Neural cell (in vitro differentiated cells): ENCODE measurements at regions not wholly inside any gene's neighbourhood (a gene's known extent, or its start where the extent isn't known, plus 50 kb on each side); places are given as distances from the start of the nearest gene placed in this dataset.

Source experiments
- H2AFZ ChIP-seq: fragments of 200-600, 300-800 bp; sonication (generic), shearing (Covaris generic); 2 replicates; pipeline ENCODE4 v1.6.0; 2014; ENCODE audit warnings: low read depth, mild to moderate bottlenecking, antibody characterized with exemption, low read length, moderate library complexity
- H3F3A ChIP-seq: fragments of 200-600 bp; shearing (Covaris generic); 2 replicates; pipeline ENCODE4 v1.6.1; 2016; ENCODE audit warnings: mild to moderate bottlenecking, moderate library complexity, mixed read lengths, antibody characterized with exemption, low read length; ENCODE audit not compliant: insufficient read depth, poor library complexity, severe bottlenecking
- H3K27ac ChIP-seq: fragments of 200-600, 300-800 bp; sonication (generic), shearing (Covaris generic); 2 replicates; pipeline ENCODE4 v1.5.1; 2014; ENCODE audit warnings: mild to moderate bottlenecking, low read length, moderate library complexity
- H3K27me3 ChIP-seq: fragments of 300-800, 200-600 bp; sonication (generic), shearing (Covaris generic); 2 replicates; pipeline ENCODE4 v1.6.0; 2014; ENCODE audit warnings: mild to moderate bottlenecking, low read depth, low read length, moderate library complexity; ENCODE audit not compliant: insufficient read depth
- H3K36me3 ChIP-seq: fragments of 300-800, 200-600 bp; sonication (generic), shearing (Covaris generic); 2 replicates; pipeline ENCODE4 v1.5.1; 2014; ENCODE audit warnings: mild to moderate bottlenecking, antibody characterized with exemption, low read length, moderate library complexity; ENCODE audit not compliant: insufficient read depth
- H3K4me2 ChIP-seq: fragments of 300-800, 200-600 bp; sonication (generic), shearing (Covaris generic); 2 replicates; pipeline ENCODE4 v1.6.0; 2014; ENCODE audit warnings: mild to moderate bottlenecking, low read length
- H3K4me3 ChIP-seq: fragments of 300-800, 200-600 bp; sonication (generic), shearing (Covaris generic); 2 replicates; pipeline ENCODE4 v1.5.1; 2014; ENCODE audit warnings: mild to moderate bottlenecking, low read length, moderate library complexity
- H3K79me2 ChIP-seq: fragments of 200-600 bp; shearing (Covaris generic); replicated peaks from 2 replicates; pipeline ENCODE4 v1.6.0; 2014; ENCODE audit warnings: mild to moderate bottlenecking, low read length, moderate library complexity; ENCODE audit not compliant: insufficient read depth
- H3K9ac ChIP-seq: fragments of 300-800, 200-600 bp; sonication (generic), shearing (Covaris generic); 2 replicates; pipeline ENCODE4 v1.6.1; 2016; ENCODE audit warnings: mild to moderate bottlenecking, low read length, mixed read lengths
- H3K9me2 ChIP-seq: fragments of 200-600 bp; shearing (Covaris generic); 2 replicates; pipeline ENCODE4 v1.6.1; 2016; ENCODE audit warnings: mild to moderate bottlenecking, low read length, mixed read lengths; ENCODE audit not compliant: insufficient read depth
- H3K9me3 ChIP-seq: fragments of 200-600, 300-800 bp; sonication (generic), shearing (Covaris generic); 2 replicates; pipeline ENCODE4 v1.6.1; 2016; ENCODE audit warnings: mild to moderate bottlenecking, mixed run types, low read length, moderate library complexity, mixed read lengths
- H4K20me1 ChIP-seq: fragments of 200-600 bp; shearing (Covaris generic); 2 replicates; pipeline ENCODE4 v1.6.1; 2016; ENCODE audit warnings: mild to moderate bottlenecking, mixed run types; ENCODE audit not compliant: insufficient read depth
- CTCF ChIP-seq: fragments of 450-650 bp; IDR thresholded peaks from 2 replicates; pipeline ENCODE4 v1.5.1; 2014; ENCODE audit warnings: antibody characterized with exemption, mild to moderate bottlenecking, moderate library complexity; ENCODE audit not compliant: poor library complexity, severe bottlenecking
- EP300 ChIP-seq: fragments of 450-650 bp; conservative IDR thresholded peaks from 2 replicates; pipeline ENCODE4 v1.6.1; 2014; ENCODE audit warnings: antibody characterized with exemption, mild to moderate bottlenecking, moderate library complexity; ENCODE audit not compliant: poor library complexity, severe bottlenecking
- EZH2 ChIP-seq: fragments of 200-600, 300-800 bp; shearing (Covaris generic), sonication (generic); IDR thresholded peaks from 2 replicates; pipeline ENCODE4 v1.6.1; 2014; ENCODE audit warnings: antibody characterized with exemption, low read length, borderline replicate concordance, mild to moderate bottlenecking; ENCODE audit not compliant: insufficient read depth, poor library complexity, severe bottlenecking
- MXI1 ChIP-seq: fragments of 450-650 bp; conservative IDR thresholded peaks from 2 replicates; pipeline ENCODE4 v1.6.1; 2014; ENCODE audit warnings: antibody characterized with exemption, mild to moderate bottlenecking; ENCODE audit not compliant: poor library complexity, severe bottlenecking
- POLR2AphosphoS5 ChIP-seq: IDR thresholded peaks from 2 replicates; pipeline ENCODE4 v1.6.1; 2012
- RAD21 ChIP-seq: fragments of 450-650 bp; conservative IDR thresholded peaks from 2 replicates; pipeline ENCODE4 v1.6.1; 2014; ENCODE audit warnings: antibody characterized with exemption, mild to moderate bottlenecking, moderate library complexity
- SMC3 ChIP-seq: fragments of 450-650 bp; conservative IDR thresholded peaks from 2 replicates; pipeline ENCODE4 v1.6.1; 2014; ENCODE audit warnings: antibody characterized with exemption, mild to moderate bottlenecking, moderate library complexity; ENCODE audit not compliant: poor library complexity
- TAF1 ChIP-seq: IDR thresholded peaks from 2 replicates; pipeline ENCODE4 v1.6.1; 2012; ENCODE audit warnings: low read depth
- TF ChIP-seq, protein P1 (sequence below): IDR thresholded peaks from 2 replicates; pipeline ENCODE4 v1.6.1; 2012; ENCODE audit warnings: borderline replicate concordance

DNA sequence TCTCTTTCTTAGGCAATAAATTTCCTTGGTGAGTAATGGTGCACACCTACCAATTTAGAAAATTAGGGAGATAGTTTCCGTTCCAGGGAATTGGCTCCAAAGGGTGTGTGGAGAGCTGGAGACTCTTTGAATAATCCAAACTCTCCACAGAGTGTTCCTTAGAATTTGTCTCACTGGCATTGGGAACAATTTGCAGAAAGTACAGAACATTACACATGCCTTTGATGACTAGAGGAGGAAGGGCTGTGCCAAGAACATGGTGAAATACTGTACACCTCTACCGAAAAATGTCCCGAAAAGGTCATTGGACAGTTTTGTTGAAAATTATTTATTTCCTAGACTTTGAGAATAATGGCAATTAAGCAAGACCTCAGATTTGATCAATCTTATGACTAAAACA lies 214.2 kb upstream of the MPDZ start:
- H2AFZ ChIP-seq: no peak overlapping the region

GRCh38 chr9:13491493-13492424 lies 212.3 kb upstream of the MPDZ start:
- Histone ChIP-seq H4K20me1 (no peaks in the 10 kb centered on the region), H3K9me2 (no peaks in the 10 kb centered on the region), H3K9me3 (no peaks in the 10 kb centered on the region), H3K79me2 (no peaks in the 10 kb centered on the region), H3K4me2 (no peak overlapping the region), H3K36me3 (no peaks in the 10 kb centered on the region), H3F3A (no peaks in the 10 kb centered on the region), H3K4me3 (peak overlapping the region; percentile 37), H3K27ac (peak overlapping the region; percentile 58), H2AFZ (no peak overlapping the region), H3K27me3 (no peaks in the 10 kb centered on the region), H3K9ac (no peak overlapping the region)
- TF ChIP-seq EP300: peak; percentile 35
- TF ChIP-seq MXI1: no peak

More for the DNA sequence above, 214.2 kb upstream of the MPDZ start:
- no peak overlapping the region for H3K9ac ChIP-seq
- H3K4me3 ChIP-seq: no peak overlapping the region
- no peaks in the 10 kb centered on the region for H3F3A ChIP-seq
- H3K4me2 ChIP-seq: no peak overlapping the region
- H3K79me2 ChIP-seq: no peaks in the 10 kb centered on the region
- no peaks in the 10 kb centered on the region for H3K36me3 ChIP-seq
- H3K27me3 ChIP-seq: no peaks in the 10 kb centered on the region
- no peak overlapping the region for H3K27ac ChIP-seq
- H3K9me3 ChIP-seq: no peaks in the 10 kb centered on the region
- TF ChIP-seq RAD21 (no peak), MXI1 (no peak), TAF1 (no peak), SMC3 (no peak), EP300 (no peak)
- H4K20me1 ChIP-seq: no peaks in the 10 kb centered on the region
- H3K9me2 ChIP-seq: no peaks in the 10 kb centered on the region

DNA sequence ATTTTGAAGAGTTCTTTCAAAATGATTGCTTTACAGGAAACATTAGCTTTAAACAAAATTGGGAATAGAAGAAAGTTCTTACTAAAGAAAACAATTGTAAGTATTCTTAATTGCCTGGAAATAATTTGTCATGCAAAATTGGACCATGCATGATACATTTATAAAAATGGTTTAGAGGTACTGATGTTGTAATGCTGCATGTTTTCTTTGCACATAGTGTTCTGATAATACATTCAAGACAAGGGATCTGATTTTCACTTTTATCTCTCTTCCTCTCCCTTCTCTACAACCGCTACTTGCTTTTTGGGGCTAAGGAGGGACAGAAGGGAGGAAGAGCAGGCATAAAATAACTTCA lies 211.6 kb upstream of the MPDZ start:
- Histone ChIP-seq H3K27me3 (no peaks in the 10 kb centered on the region), H3K4me3 (peak overlapping the region; percentile 37), H3K9me2 (no peaks in the 10 kb centered on the region), H3K9me3 (no peaks in the 10 kb centered on the region), H3K36me3 (no peaks in the 10 kb centered on the region), H3K27ac (peak overlapping the region; percentile 58), H4K20me1 (no peaks in the 10 kb centered on the region), H3K79me2 (no peaks in the 10 kb centered on the region), H3K4me2 (no peak overlapping the region), H3K9ac (no peak overlapping the region), H3F3A (no peaks in the 10 kb centered on the region), H2AFZ (no peak overlapping the region)
- TF ChIP-seq RAD21 (no peak), EZH2 (no peak), EP300 (no peak), POLR2AphosphoS5 (no peak), SMC3 (no peak), CTCF (no peak), MXI1 (no peak), TAF1 (no peak)
- TF ChIP-seq, protein P1, sequence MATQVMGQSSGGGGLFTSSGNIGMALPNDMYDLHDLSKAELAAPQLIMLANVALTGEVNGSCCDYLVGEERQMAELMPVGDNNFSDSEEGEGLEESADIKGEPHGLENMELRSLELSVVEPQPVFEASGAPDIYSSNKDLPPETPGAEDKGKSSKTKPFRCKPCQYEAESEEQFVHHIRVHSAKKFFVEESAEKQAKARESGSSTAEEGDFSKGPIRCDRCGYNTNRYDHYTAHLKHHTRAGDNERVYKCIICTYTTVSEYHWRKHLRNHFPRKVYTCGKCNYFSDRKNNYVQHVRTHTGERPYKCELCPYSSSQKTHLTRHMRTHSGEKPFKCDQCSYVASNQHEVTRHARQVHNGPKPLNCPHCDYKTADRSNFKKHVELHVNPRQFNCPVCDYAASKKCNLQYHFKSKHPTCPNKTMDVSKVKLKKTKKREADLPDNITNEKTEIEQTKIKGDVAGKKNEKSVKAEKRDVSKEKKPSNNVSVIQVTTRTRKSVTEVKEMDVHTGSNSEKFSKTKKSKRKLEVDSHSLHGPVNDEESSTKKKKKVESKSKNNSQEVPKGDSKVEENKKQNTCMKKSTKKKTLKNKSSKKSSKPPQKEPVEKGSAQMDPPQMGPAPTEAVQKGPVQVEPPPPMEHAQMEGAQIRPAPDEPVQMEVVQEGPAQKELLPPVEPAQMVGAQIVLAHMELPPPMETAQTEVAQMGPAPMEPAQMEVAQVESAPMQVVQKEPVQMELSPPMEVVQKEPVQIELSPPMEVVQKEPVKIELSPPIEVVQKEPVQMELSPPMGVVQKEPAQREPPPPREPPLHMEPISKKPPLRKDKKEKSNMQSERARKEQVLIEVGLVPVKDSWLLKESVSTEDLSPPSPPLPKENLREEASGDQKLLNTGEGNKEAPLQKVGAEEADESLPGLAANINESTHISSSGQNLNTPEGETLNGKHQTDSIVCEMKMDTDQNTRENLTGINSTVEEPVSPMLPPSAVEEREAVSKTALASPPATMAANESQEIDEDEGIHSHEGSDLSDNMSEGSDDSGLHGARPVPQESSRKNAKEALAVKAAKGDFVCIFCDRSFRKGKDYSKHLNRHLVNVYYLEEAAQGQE: no peak
